Spleen (tissue), 11 donors: ENCODE measurements at regions not wholly inside any gene's neighbourhood (a gene's known extent, or its start where the extent isn't known, plus 50 kb on each side); places are given as distances from the start of the nearest gene placed in this dataset.

Experiments used
- DNase-seq: peaks from one replicate; pipeline ENCODE4 v3.0.0-alpha.2; 2020
- H3K27ac ChIP-seq, 8 donors: fragments of 200-600 bp; sonication (generic) in 7 of 8; 1 replicate in 4 of 8; 2 replicates in 4 of 8; pipeline versions ENCODE4 v1.5.0 to v1.8.0; 2016 to 2021; ENCODE audit warnings: inconsistent platforms in 4 of 8, mild to moderate bottlenecking in 4 of 8, moderate library complexity in 1 of 8
- H3K27me3 ChIP-seq, 7 donors: fragments of 200-600 bp; sonication (generic) in 6 of 7; replicated peaks in 1 of 7; 1 replicate in 4 of 7; 2 replicates in 3 of 7; pipeline versions ENCODE4 v1.5.0 to v1.8.0; 2016 to 2021; ENCODE audit warnings: inconsistent platforms in 3 of 7, mild to moderate bottlenecking in 1 of 7
- H3K36me3 ChIP-seq, 6 donors: fragments of 200-600 bp; sonication (generic) in 5 of 6; 1 replicate in 4 of 6; 2 replicates in 2 of 6; pipeline versions ENCODE4 v1.5.0 to v1.8.0; 2016 to 2021; ENCODE audit warnings: inconsistent platforms in 2 of 6
- H3K4me1 ChIP-seq, 6 donors: fragments of 200-600 bp; sonication (generic) in 5 of 6; 1 replicate in 3 of 6; 2 replicates in 3 of 6; pipeline versions ENCODE4 v1.5.0 to v1.8.0; 2016 to 2021; ENCODE audit warnings: inconsistent platforms in 3 of 6
- H3K4me3 ChIP-seq, 8 donors: fragments of 200-600 bp; sonication (generic) in 7 of 8; 1 replicate in 4 of 8; 2 replicates in 4 of 8; pipeline versions ENCODE4 v1.5.0 to v1.8.0; 2016 to 2021; ENCODE audit warnings: inconsistent platforms in 4 of 8, mild to moderate bottlenecking in 4 of 8, moderate library complexity in 2 of 8
- H3K9me3 ChIP-seq, 8 donors: fragments of 200-600 bp; sonication (generic) in 7 of 8; 1 replicate in 4 of 8; 2 replicates in 4 of 8; pipeline versions ENCODE4 v1.5.0 to v1.8.0; 2016 to 2021; ENCODE audit warnings: inconsistent platforms in 4 of 8
- CTCF ChIP-seq, 11 experiments: fragments of 200-600 bp in 7 of 11; fragments of 450-650 bp in 4 of 11; sonication (generic) in 4 of 11; IDR thresholded peaks in 8 of 11; conservative IDR thresholded peaks in 3 of 11; 1 replicate in 7 of 11; 2 replicates in 4 of 11; pipeline versions ENCODE4 v1.4.0 to v1.8.0; 2016 to 2021; ENCODE audit warnings: antibody characterized with exemption in 11 of 11, inconsistent platforms in 4 of 11, mild to moderate bottlenecking in 1 of 11
- POLR2A ChIP-seq, 3 donors: fragments of 450-650 bp; IDR thresholded peaks; one replicate each; pipeline ENCODE4 v1.5.1; 2017; ENCODE audit warnings: antibody characterized with exemption in 3 of 3, mild to moderate bottlenecking in 1 of 3
- POLR2AphosphoS5 ChIP-seq, 3 donors: sonication (generic); formaldehyde crosslinking; IDR thresholded peaks; one replicate each; pipeline ENCODE4 v1.5.1; 2017; ENCODE audit warnings: antibody characterized with exemption in 3 of 3
- WGBS, 5 donors: extraction: QIAGEN DNeasy Blood & Tissue Kit in 3 of 5; methylation state at CpG; one replicate each; pipeline versions ENCODE4 v1.1.5 to v1.1.7; 2013 to 2018; 5-methylcytosine and 5-hydroxymethylcytosine counted together
- intact Hi-C: fragments of 100-400 bp; cut with DNase I; formaldehyde crosslinking; loops from one replicate; pipeline ENCODE4 v1.15.0; 2023; ENCODE audit warnings: low total_unique reads
- donor health status: healthy with polysubstance abuse.
- donor health status: DM: no; HTN: no; CAD: no; lungs with moderate emphysema.
- donor health status: DM: no; HTN: no; CAD: no.
- donor health status: Bipolar disorder and iron deficiency.
- donor health status: healthy.
- donor health status: DM: no; HTN: no; CAD: no.
- donor health status: DM: yes; HTN: yes; CAD: no.

GRCh38 chr2:21920721-21921120, 797.0 kb downstream of the TDRD15 start:
- peaks cover 6 to 37% (median 25%) of the 10 kb centered on the region in 8 donors for H3K9me3 ChIP-seq
- no peak for DNase-seq
- intact Hi-C loops, result no loop called here

GRCh38 chr2:21924640-21925285, 801.0 kb downstream of the TDRD15 start:
- Histone ChIP-seq H3K27me3 (no peaks in the 10 kb centered on the region), H3K27ac (no peak overlapping the region), H3K9me3 (peaks cover 11 to 47% (median 43%) of the 10 kb centered on the region in 8 donors), H3K4me3 (no peak overlapping the region), H3K36me3 (no peaks in the 10 kb centered on the region), H3K4me1 (no peaks in the 10 kb centered on the region)
- 56 to 76% (median 62%) methylated on average over 2 of the region's 2 CpGs for WGBS, 5 donors
- no peak for DNase-seq
- TF ChIP-seq POLR2AphosphoS5 (IDR thresholded peaks at IDR 0.05) (no peak), POLR2A (IDR thresholded peaks at IDR 0.05) (no peak), CTCF (IDR thresholded peaks at IDR 0.05 in 8 of 11, conservative IDR thresholded peaks at IDR 0.05 in 3 of 11) (no peak)
- intact Hi-C loops, result no loop called here

More at GRCh38 chr2:21920721-21921120, 797.0 kb downstream of the TDRD15 start:
- Histone ChIP-seq H3K27me3 (no peaks in the 10 kb centered on the region), H3K36me3 (no peaks in the 10 kb centered on the region), H3K4me1 (no peaks in the 10 kb centered on the region), H3K27ac (no peak overlapping the region), H3K4me3 (no peak overlapping the region)
- WGBS, 5 donors, result 61 to 69% (median 65%) methylated on average over 4 of the region's 4 CpGs
- no peak for TF ChIP-seq POLR2A (IDR thresholded peaks at IDR 0.05)
- TF ChIP-seq CTCF (IDR thresholded peaks at IDR 0.05 in 8 of 11, conservative IDR thresholded peaks at IDR 0.05 in 3 of 11), result no peak
- TF ChIP-seq POLR2AphosphoS5 (IDR thresholded peaks at IDR 0.05), result no peak

GRCh38 chr2:21928292-21928691, 804.5 kb downstream of the TDRD15 start:
- Histone ChIP-seq H3K27ac (no peak overlapping the region), H3K27me3 (no peaks in the 10 kb centered on the region), H3K4me3 (no peak overlapping the region), H3K9me3 (peaks cover 11 to 42% (median 33%) of the 10 kb centered on the region in 8 donors), H3K36me3 (no peaks in the 10 kb centered on the region), H3K4me1 (no peaks in the 10 kb centered on the region)
- DNase-seq, result no peak
- TF ChIP-seq POLR2A (IDR thresholded peaks at IDR 0.05) (no peak), CTCF (IDR thresholded peaks at IDR 0.05 in 8 of 11, conservative IDR thresholded peaks at IDR 0.05 in 3 of 11) (peak in 1 of 11 experiments; percentile 8), POLR2AphosphoS5 (IDR thresholded peaks at IDR 0.05) (no peak)
- 79 to 88% (median 81%) methylated on average over 2 of the region's 2 CpGs for WGBS, 5 donors
- intact Hi-C loops, result no loop called here

- Histone ChIP-seq H3K27me3 (no peaks in the 10 kb centered on the region), H3K36me3 (no peaks in the 10 kb centered on the region), H3K4me3 (no peak overlapping the region), H3K9me3 (peaks cover 2 to 24% (median 14%) of the 10 kb centered on the region in 8 donors), H3K4me1 (no peaks in the 10 kb centered on the region), H3K27ac (no peak overlapping the region)
- intact Hi-C loops, result no loop called here
- TF ChIP-seq CTCF (IDR thresholded peaks at IDR 0.05 in 8 of 11, conservative IDR thresholded peaks at IDR 0.05 in 3 of 11) (no peak), POLR2AphosphoS5 (IDR thresholded peaks at IDR 0.05) (no peak), POLR2A (IDR thresholded peaks at IDR 0.05) (no peak)
- DNase-seq, result no peak
- 52 to 79% (median 73%) methylated on average over 2 of the region's 2 CpGs for WGBS, 5 donors
Observed at GRCh38 chr2:21930226-21930625, 806.5 kb downstream of the TDRD15 start.
